PC-9 (cell line): ENCODE measurements at regions not wholly inside any gene's neighbourhood (a gene's known extent, or its start where the extent isn't known, plus 50 kb on each side); places are given as distances from the start of the nearest gene placed in this dataset.

Source experiments
- BruUV-seq: library from RNA; stranded (reverse); fragments of 400-500 nt; replicated peaks from 2 replicates; lab custom pipeline; 2021; lab: Mats Ljungman, UMichigan
- CTCF ChIA-PET: fragments of 300-600 bp; sonication (Branson Sonifier 250); formaldehyde crosslinking; loops from one replicate; lab custom pipeline; 2022; ENCODE audit warnings: antibody characterized with exemption; lab: Charles Lee
- POLR2A ChIA-PET: fragments of 300-600 bp; sonication (Branson Sonifier 250); formaldehyde crosslinking; loops from one replicate; lab custom pipeline; 2022; ENCODE audit warnings: antibody characterized with exemption; ENCODE audit not compliant: unreplicated experiment; lab: Charles Lee
- DNase-seq, 2 experiments: peaks; one replicate each; pipeline versions ENCODE4 v3.0.0 to v3.0.0-alpha.2; 2015 to 2022; ENCODE audit warnings: mixed read lengths in 1 of 2
- H2AFZ ChIP-seq: fragments of 200-600 bp; sonication (generic); 2 replicates; pipeline ENCODE4 v1.8.1; 2017; ENCODE audit warnings: antibody characterized with exemption
- H3F3A ChIP-seq: fragments of 200-600 bp; sonication (generic); 2 replicates; pipeline ENCODE4 v1.8.1; 2017; ENCODE audit warnings: antibody characterized with exemption, mild to moderate bottlenecking, low read depth; ENCODE audit not compliant: insufficient read depth
- H3K27ac ChIP-seq: fragments of 200-600 bp; sonication (generic); 2 replicates; pipeline ENCODE4 v1.6.1; 2016; ENCODE audit warnings: mixed run types
- H3K27me3 ChIP-seq: fragments of 200-600 bp; sonication (generic); 2 replicates; pipeline ENCODE4 v1.6.1; 2016; ENCODE audit warnings: low read depth, mixed run types; ENCODE audit not compliant: insufficient read depth
- H3K36me3 ChIP-seq: fragments of 200-600 bp; sonication (generic); 2 replicates; pipeline ENCODE4 v1.6.1; 2016; ENCODE audit warnings: low read depth, mixed run types
- H3K4me1 ChIP-seq: fragments of 200-600 bp; sonication (generic); replicated peaks from 2 replicates; pipeline ENCODE4 v1.6.1; 2016; ENCODE audit warnings: mixed run types; ENCODE audit not compliant: insufficient read depth
- H3K4me2 ChIP-seq: fragments of 200-600 bp; sonication (generic); 2 replicates; pipeline ENCODE4 v1.6.1; 2017; ENCODE audit warnings: mixed run types
- H3K4me3 ChIP-seq: fragments of 200-600 bp; sonication (generic); 2 replicates; pipeline ENCODE4 v1.6.1; 2016; ENCODE audit warnings: mixed run types
- H3K79me2 ChIP-seq: fragments of 200-600 bp; sonication (generic); 2 replicates; pipeline ENCODE4 v1.6.1; 2017; ENCODE audit warnings: low read depth, mixed run types
- H3K9me2 ChIP-seq: fragments of 200-600 bp; sonication (generic); 2 replicates; pipeline ENCODE4 v1.8.1; 2017; ENCODE audit warnings: mild to moderate bottlenecking; ENCODE audit not compliant: insufficient read depth
- H3K9me3 ChIP-seq: fragments of 200-600 bp; sonication (generic); 2 replicates; pipeline ENCODE4 v1.8.1; 2016; ENCODE audit warnings: low read depth; ENCODE audit not compliant: insufficient read depth
- H4K20me1 ChIP-seq: fragments of 200-600 bp; sonication (generic); 2 replicates; pipeline ENCODE4 v1.8.1; 2017; ENCODE audit not compliant: insufficient read depth
- EZH2 ChIP-seq: fragments of 200-600 bp; sonication (generic); IDR thresholded peaks from 2 replicates; pipeline ENCODE4 v1.8.0; 2017; ENCODE audit warnings: antibody characterized with exemption, low read depth
- intact Hi-C: fragments of 100-400 bp; cut with micrococcal nuclease; formaldehyde crosslinking; loops from one replicate; pipeline ENCODE4 v1.10.0; 2022; ENCODE audit not compliant: unreplicated experiment
- TF ChIP-seq, protein P1 (sequence below): fragments of 200-600 bp; sonication (generic); conservative IDR thresholded peaks from 2 replicates; pipeline ENCODE4 v1.6.1; 2017; ENCODE audit warnings: mixed run types, antibody characterized with exemption, mild to moderate bottlenecking, moderate library complexity

DNA sequence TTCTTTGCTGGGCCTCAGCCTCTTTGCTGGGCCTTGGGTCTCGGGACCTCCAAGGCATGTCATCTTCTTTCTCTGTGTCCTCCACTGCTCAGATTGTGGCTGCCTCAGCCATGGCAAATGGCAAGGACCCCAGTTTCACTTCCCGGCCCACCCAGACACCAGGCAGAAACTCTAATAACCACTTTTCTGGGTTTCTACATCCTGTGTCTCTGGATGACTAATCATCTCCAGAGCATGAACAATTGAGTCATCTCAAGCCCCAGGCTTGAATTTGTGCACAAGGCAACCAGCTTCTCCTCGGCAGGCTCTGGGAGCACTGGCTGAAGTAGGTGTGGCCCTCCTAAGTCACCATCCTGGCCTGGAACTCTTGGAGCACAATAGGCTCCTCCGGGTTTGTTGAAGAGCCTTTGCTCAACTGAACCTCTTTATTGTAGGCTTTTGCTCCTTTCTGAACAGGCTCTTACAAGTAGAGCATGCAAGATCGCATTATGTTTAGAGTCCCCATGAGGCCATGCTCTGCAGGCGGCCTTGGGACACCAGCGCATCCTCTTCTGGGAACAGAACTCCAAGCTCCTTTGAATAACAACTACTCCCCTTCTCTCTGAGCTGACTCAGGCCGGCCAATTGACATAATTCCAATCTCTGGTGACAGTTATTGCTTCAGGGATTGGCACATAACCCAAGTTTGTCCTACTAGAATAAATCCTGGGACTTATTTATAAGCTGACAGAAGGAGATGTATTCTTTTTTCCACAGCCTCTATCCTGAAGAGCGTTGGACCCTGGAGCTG lies 218.1 kb downstream of the WDR11 start:
- DNase-seq = no peak
- no peaks in the 10 kb centered on the region for H3K36me3 ChIP-seq
- no peaks in the 10 kb centered on the region for H3K4me1 ChIP-seq
- no peak overlapping the region for H2AFZ ChIP-seq
- no peaks in the 10 kb centered on the region; the same call in 1 of the 2 replicates for H3K27me3 ChIP-seq
- BruUV-seq = no TSS peak
- H3K9me3 ChIP-seq = no peaks in the 10 kb centered on the region
- H3K79me2 ChIP-seq = no peaks in the 10 kb centered on the region
- ChIA-PET POLR2A (no interaction called here), CTCF (no interaction called here)
- H3K4me2 ChIP-seq = no peak overlapping the region
- H3F3A ChIP-seq = no peaks in the 10 kb centered on the region
- TF ChIP-seq EZH2 = no peak
- TF ChIP-seq, protein P1, sequence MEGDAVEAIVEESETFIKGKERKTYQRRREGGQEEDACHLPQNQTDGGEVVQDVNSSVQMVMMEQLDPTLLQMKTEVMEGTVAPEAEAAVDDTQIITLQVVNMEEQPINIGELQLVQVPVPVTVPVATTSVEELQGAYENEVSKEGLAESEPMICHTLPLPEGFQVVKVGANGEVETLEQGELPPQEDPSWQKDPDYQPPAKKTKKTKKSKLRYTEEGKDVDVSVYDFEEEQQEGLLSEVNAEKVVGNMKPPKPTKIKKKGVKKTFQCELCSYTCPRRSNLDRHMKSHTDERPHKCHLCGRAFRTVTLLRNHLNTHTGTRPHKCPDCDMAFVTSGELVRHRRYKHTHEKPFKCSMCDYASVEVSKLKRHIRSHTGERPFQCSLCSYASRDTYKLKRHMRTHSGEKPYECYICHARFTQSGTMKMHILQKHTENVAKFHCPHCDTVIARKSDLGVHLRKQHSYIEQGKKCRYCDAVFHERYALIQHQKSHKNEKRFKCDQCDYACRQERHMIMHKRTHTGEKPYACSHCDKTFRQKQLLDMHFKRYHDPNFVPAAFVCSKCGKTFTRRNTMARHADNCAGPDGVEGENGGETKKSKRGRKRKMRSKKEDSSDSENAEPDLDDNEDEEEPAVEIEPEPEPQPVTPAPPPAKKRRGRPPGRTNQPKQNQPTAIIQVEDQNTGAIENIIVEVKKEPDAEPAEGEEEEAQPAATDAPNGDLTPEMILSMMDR = no peak
- H4K20me1 ChIP-seq = no peaks in the 10 kb centered on the region
- no peak overlapping the region for H3K27ac ChIP-seq
- H3K4me3 ChIP-seq = no peak overlapping the region
- intact Hi-C loops = no loop called here
- H3K9me2 ChIP-seq = no peaks in the 10 kb centered on the region

DNA sequence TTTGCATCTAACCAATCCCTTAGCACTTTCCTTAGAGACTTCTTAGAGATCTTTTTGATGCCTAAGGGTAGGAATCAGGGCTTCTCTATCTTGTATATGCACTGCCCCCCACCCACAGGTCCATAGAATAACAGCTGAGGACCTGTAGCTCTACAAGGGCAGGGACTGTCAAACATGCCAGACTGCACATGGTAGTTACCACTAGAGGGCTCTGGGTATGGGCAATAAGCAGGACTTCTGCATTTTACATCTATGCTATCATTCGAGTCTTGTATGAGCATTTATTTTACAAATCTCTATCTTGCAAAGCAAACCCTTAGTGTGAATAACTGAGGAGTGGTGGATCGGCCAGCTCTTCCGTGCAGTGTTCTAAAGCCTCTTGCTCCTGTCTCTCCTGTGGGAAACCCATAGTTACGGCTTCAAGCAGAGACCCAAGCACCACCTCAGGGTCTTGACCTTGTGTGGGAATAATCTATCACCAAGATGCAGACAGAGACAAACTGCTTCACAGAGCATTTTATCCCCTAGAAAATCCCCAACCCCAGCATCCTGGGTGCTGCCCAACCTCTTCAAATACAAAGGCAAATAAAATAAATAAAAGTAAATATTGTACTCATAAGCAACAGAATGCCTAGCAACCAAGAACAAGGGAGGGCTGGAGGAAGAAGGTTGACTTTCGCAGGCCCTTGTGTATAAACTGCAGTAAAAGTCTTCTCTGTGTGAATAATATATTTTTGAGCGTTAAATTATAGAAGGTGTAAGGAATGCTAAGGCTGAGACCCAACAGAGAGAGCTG lies 219.3 kb downstream of the WDR11 start:
- Histone ChIP-seq H2AFZ (no peak overlapping the region), H3K4me3 (no peak overlapping the region), H3K27me3 (no peaks in the 10 kb centered on the region; the same call in 1 of the 2 replicates), H3K4me1 (no peaks in the 10 kb centered on the region), H3F3A (no peaks in the 10 kb centered on the region), H3K79me2 (no peaks in the 10 kb centered on the region), H3K36me3 (no peaks in the 10 kb centered on the region), H4K20me1 (no peaks in the 10 kb centered on the region), H3K9me3 (no peaks in the 10 kb centered on the region), H3K4me2 (no peak overlapping the region), H3K9me2 (no peaks in the 10 kb centered on the region), H3K27ac (no peak overlapping the region)
- no TSS peak for BruUV-seq
- POLR2A ChIA-PET = no interaction called here
- DNase-seq = no peak
- intact Hi-C loops = no loop called here
- CTCF ChIA-PET = no interaction called here
- TF ChIP-seq, protein P1 = 0 out of 2 replicates have a peak, but pooled peaks have one; percentile 29
- no peak for TF ChIP-seq EZH2

DNA sequence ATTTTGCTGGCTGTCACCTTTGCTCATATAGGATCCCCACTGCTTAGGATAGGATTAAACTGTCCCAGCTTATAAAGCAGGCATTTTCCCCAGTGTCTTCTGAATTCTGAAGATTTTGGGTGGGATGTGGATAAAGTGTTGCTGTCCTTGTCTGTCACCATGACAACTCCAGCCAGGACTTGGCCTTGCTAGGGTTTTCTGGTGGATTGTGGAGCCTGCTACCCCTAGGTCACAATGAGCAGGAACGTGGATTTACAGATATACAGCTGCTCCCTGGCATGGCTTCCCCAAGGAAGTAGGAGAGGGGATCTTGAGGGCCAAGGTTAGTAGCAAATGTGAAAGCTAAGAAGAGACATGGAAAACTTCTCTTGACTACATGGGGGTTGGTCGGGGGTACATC lies 220.7 kb downstream of the WDR11 start:
- Histone ChIP-seq H3K4me2 (no peak overlapping the region), H3K79me2 (no peaks in the 10 kb centered on the region), H3K4me1 (no peaks in the 10 kb centered on the region), H3K27ac (no peak overlapping the region), H3K9me3 (no peaks in the 10 kb centered on the region), H3K9me2 (no peaks in the 10 kb centered on the region), H2AFZ (no peak overlapping the region), H3K36me3 (no peaks in the 10 kb centered on the region), H3K4me3 (no peak overlapping the region), H3F3A (no peaks in the 10 kb centered on the region), H4K20me1 (no peaks in the 10 kb centered on the region), H3K27me3 (no peaks in the 10 kb centered on the region; the same call in 1 of the 2 replicates)
- no peak for DNase-seq
- POLR2A ChIA-PET = no interaction called here
- no TSS peak for BruUV-seq
- intact Hi-C loops = no loop called here
- CTCF ChIA-PET = no interaction called here
- TF ChIP-seq, protein P1 = no peak
- TF ChIP-seq EZH2 = no peak
